Loucy (cell line): ENCODE measurements at regions not wholly inside any gene's neighbourhood (a gene's known extent, or its start where the extent isn't known, plus 50 kb on each side); places are given as distances from the start of the nearest gene placed in this dataset.

Source experiments
- CTCF ChIP-seq: fragments of 200-600 bp; sonication (generic); conservative IDR thresholded peaks from 2 replicates; pipeline ENCODE4 v1.5.1; 2014; ENCODE audit warnings: mild to moderate bottlenecking, antibody characterized with exemption, low read length
- EZH2phosphoT487 ChIP-seq: fragments of 200-600 bp; IDR thresholded peaks from 2 replicates; pipeline ENCODE4 v1.6.1; 2018; ENCODE audit warnings: antibody characterized with exemption, mild to moderate bottlenecking, moderate library complexity, borderline replicate concordance

DNA sequence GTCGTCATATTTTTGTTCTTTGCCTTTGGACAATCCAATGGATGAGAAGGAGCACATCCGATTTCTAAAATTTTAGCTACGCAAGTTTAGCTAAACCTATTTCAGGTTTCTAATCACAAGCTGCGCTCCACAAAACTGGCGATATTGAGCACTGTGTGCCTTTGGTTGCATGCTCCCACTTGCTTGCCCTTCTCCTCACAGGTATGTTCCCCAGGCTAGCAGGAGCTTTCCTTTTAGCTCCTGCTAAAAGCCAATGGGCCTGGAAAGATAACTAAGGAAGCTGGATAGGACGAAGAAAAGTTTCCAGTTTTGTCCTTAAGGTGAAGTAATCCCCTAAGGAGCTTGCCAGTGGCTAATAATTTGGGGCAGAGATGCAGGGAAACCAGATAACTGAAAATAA, 975.2 kb downstream of the FSTL5 start:
- TF ChIP-seq CTCF (no peak), EZH2phosphoT487 (no peak)
